Ureter (tissue), 1 donor: ENCODE measurements at regions not wholly inside any gene's neighbourhood (a gene's known extent, or its start where the extent isn't known, plus 50 kb on each side); places are given as distances from the start of the nearest gene placed in this dataset.
A peak's percentile ranks its signal among the peaks of the same experiment; 100 is the strongest.

ENCODE experiments used
- DNase-seq: peaks from one replicate; pipeline ENCODE4 v3.0.0-alpha.2; 2020; ENCODE audit warnings: low spot score
- donor health status: DM: yes; HTN: yes; CAD: no.

DNA sequence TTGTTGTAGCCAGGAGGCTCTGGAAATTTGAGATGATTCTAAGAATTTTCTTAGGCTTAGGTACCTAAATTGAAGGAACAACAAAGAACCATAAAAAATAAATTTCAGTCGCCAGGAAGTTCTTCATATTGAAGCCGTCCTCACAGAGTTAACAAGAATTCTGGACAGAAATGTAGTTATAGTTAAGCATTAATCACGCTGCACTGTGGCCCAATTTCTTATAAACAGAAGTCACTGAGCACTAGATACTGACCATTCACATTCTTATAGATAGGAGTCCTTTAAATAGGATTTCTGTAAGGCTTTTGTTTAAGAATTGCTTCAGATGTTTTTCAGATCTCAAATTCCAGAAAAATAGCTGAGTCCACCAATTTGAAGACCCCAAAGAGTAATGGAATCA is 256.2 kb upstream of the PITRM1 start:
- DNase-seq: no peak

DNA sequence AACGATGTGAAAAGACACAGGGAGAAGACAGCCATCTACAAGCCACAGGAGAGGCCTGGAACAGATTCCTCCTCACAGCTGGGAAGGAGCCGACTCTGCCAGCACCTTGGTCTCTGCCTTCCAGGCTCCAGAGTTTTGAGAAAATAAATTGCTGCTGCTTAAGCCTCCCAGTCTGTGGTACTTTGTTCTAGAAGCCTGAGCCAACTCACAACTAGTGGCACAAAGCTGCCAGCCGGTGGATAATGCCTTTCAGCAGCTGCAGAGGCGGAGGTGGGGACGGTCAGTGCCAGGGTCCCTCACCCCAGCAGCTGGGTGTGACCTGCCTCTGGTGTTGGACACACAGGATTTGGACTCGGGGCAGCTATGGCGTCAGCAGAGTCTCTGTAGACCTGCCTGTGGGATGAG is 255.4 kb upstream of the PITRM1 start:
- no peak for DNase-seq

DNA sequence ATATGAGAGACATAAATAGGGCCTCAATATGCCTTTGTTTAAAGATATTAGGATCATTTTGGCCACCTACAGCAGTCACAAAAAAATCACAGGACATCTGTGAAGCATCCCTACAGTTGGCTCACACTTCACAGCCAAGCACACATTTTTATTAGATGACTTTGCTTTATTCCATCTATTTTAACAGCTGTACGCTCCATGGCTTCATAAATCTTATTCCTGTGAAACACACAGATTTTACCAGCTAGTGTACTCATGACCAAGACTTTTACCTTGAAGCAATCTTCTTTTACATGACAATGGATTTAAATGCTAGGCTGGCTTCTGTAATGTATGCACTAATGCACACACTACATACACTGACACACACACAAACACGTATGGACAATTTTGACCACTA is 254.8 kb upstream of the PITRM1 start:
- DNase-seq: no peak

DNA sequence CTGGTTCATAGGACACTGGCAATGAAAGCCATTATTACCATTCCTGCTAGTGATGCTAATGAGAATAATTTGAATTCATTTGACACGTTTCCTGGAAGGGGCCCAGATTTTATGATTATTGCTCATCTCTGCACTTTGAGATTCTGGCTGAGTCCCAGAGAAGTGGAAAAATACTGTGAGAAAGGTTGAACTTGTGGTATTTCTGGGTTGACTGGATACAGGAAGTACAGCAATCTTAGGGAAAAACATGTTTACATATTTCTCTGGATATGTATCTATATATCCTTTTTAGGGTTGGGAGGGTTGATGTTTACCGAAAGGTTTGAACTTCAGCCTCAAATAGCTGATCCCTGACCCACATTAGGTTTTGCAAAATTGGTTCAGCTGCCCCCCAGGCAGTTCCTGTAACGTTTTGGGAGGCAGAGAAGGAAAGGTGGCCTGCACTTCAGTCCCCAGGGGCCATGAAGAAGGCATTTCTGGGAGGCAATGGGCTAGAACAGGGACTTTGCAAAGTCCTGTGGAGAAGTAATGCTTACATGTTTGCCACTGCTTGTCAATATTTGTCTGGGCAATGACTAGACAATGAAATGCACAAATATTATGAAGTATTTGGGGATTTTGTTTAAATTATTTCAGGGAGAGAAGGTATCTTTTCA is 253.7 kb upstream of the PITRM1 start:
- DNase-seq: no peak

DNA sequence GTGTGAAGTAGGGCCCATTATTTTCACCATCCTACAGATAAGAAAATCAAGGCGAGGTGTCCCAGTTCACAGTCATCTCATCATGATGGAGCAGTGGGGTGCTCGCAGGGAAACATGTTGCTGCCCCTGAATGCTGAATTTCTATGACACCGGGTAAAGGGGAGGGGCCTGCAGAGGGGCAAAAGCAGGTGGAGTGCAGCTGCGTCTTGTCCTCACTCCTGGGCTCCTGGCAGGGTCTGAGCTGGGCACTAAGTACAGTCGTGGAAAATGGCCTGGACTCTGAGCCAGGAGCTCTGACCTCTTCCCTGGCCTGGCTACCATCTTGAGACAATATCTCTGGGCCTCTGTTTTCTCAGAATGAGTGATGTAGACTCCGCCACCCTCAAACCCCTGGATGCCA is 253.1 kb upstream of the PITRM1 start:
- DNase-seq: no peak

DNA sequence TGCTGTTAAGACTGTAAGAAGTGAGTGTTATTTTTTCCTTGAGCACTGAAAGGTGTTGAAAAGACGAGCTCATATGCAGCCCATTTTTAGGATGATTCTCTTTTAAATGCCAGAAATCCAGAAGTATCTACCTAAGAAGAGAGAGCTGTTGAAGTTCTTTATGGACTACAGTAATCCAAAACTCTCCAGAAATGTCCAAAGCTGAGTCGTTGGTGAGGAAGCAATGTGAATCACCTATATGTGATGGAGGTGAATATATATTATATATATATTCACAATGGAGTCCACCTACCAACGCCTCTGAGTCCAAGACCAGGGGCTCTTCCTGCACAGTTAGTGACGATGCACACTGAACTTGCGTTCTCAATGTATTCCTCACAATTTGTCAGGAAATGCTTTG is 252.7 kb upstream of the PITRM1 start:
- no peak for DNase-seq

DNA sequence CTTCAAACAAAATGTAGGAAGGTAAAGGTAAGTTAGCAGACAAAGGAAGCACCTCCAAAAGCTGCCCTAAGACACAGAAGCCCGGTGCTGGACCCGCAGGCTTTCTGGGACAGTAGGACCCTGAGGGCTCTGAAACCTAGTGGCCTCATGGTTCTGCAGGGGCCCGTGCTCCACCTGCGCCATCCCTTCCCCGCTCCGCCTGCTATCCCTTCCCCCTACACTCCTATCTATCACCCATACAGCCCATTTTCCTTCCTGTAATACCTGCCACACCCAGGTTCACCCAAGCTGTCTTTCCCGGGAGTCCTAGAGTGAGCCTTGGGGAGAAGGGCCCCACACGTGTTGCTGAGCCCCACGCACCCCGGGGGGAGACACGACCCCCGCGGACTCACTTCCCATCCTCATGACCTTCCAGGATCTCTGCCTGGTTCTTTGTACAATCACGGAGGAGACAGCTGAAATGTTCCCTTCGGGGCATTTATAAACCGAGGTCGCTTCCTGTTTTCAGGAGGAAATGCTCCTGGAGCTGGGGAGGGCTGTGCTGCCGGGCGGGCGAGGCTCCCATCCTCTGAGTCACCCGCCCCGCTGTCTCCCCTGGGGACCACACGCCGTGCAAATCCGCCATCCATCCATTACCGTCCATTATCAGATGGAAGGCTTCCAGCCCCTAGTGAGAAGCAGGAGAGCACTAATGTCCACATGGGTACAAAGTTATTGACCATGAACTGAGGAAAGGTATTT is 251.7 kb upstream of the PITRM1 start:
- DNase-seq: no peak

DNA sequence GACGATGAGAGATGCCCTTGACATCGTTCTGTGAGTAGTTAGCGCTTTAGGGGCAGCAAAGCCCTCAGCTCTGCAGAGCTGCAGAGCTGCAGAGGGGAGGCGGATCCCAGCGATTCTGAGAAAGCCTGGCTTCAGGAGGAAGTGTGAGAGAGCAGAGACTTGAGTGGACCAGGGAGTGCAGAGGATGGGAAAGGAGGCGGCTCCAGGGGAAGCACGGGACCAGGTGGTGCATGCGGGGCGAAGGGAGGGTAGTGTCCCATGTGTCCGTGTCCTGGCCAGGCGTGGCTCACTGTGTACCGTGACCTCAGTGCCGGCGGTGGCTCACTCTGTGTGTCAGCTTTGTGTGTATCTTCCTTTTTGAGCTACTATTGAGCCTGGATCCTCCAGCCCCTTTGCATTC is 250.8 kb upstream of the PITRM1 start:
- DNase-seq: no peak

DNA sequence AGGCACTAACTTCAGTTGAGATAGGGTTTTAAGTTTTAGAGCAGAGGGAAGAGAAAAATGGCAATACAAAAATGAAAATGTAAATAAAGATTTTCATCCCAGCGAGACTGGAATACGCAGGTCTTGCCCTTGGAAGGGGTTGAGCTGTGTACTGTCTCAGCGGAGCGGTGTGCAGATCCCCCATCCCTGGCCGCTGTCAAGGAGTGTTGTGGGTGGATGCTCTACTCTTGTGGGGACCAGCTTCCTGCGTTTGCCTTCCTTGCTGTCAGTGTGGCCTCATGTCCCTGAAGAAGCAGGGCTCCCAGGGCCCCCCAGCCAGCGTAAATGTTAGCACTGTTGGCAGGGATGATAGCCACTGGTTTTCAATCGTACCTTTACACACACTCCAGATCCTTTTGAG is 249.7 kb upstream of the PITRM1 start:
- no peak for DNase-seq

DNA sequence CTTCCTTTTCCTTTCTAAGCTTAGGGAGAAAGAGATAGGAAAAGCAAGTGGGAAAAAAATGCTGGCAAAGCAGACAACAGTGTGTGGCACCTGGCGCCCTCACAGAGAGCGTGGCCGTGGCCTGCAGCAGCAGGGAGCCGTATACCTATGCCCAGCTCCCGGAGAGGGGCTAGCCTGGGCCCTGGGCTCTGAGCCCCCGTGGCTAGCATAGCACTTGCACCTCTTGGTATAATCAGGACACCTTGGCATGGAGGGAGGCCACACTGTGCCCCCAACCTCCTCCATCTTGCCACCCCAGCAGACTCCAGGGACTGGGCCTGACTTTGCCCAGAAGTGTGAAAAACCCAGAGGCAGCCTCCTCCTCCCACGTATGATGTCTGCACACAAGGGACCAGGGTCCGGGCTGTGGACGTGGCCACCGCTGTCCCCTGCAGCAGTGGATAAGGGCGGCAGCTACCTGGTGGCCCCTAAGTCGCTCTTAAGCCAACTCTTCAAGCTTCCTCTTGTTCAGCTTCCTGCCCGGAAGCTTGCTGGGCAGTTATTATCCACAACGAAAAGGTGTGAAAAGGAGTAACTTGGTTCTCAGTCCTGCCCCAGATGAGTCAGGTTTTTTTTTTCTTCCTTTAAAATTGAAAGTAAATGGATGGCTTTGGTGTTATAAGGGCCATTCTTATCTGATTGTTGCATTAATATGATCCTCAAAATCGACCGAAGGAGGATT is 249.1 kb upstream of the PITRM1 start:
- no peak for DNase-seq

DNA sequence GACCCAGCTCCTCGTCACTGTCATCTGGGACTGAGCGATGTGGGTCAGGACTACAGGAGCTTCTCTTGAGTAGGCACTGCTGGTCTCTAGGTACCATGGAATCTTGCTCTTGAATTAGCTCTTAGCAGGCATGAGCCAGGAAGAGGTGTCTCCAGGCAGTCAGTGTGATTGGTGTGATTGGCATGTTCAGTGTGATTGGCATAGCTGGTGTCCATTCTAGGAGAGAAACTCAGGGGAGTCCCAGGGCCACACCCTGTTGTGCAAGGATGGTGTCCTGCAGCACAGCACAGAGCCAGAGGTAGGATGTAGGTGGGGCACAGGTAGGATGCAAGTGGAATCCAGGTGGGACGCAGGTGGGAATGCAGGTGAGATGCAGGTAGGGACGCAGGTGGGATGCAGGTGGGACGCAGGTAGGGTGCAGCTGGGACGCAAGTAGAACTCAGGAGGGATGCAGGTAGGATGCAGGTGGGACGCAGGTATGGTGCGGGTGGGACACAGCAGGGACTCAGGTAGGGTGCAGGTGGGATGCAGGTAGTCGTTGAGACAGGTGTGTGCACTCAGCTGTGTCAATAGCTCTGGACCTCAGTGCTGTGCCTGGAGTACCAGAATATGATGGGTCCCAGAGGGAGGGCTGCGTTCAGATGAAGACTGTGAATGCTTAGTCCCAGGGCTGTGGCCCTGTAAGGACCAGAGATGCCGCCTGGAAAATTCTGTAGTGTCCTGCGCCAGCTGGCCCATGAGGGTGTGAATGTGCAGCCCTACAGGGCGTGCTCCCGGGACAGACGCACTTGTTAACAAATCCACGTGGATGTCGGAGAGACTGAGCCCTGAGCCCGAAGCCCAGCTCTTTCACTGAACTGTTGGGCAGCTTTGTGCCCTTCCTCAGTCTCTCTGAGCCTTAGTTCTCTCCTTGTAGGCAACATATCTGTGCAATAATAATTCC is 248.2 kb upstream of the PITRM1 start:
- no peak for DNase-seq

DNA sequence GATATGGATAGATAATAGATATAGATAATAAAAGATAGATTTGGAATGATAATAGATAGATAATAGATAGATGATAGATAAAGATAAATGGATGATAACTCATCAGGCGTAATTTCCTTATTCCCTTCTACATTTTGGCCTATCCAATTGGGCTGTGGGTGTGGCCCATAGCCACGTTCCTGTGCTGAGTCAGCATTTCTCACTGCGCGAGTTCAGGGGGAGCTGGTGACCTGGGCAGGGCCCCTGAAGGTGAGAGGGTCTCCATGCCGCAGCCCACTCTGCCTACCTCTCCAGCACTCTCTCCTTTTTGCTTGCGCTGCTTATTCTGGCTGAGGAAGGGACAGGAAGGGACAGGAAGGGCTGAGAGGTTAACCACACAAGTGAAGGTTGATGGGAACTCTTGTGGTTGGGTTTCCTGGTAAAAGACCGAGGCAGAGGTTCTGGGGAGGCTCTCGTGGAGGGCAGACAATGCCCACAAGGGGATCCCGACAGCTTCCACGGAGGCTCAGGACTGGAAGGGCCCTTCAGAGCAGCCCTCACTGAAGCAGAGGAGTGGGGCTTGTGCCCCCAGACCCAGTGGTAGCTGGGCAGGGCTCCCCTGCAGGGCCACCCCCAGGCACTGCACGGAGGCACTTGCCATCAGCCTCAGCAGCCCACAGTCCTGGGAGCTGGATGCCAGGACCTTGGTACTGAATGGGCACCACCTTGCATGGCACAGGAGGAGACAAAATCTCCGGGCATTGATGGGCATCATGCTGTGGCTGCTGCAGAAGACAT is 247.3 kb upstream of the PITRM1 start:
- peak; percentile 38 for DNase-seq

DNA sequence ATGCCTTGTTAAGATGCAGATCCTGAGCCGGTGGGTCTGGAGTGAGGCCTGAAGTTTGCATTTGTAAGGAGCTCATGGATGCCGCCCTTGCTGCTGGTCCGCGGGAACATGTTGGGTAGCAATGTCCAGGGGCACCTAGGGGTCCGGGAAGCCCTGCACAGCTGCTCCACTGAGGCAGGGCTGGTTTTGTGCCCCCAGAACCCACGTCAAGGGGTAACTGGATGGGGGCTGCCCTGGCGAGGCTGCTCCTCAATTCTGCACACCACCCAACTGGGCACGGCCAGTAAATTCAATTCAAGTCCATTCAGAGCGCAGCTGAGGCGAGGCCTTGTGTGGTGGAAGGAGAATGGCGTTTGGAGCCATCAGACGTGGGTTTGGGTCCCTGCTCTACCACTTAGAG is 246.3 kb upstream of the PITRM1 start:
- DNase-seq: peak; percentile 27

DNA sequence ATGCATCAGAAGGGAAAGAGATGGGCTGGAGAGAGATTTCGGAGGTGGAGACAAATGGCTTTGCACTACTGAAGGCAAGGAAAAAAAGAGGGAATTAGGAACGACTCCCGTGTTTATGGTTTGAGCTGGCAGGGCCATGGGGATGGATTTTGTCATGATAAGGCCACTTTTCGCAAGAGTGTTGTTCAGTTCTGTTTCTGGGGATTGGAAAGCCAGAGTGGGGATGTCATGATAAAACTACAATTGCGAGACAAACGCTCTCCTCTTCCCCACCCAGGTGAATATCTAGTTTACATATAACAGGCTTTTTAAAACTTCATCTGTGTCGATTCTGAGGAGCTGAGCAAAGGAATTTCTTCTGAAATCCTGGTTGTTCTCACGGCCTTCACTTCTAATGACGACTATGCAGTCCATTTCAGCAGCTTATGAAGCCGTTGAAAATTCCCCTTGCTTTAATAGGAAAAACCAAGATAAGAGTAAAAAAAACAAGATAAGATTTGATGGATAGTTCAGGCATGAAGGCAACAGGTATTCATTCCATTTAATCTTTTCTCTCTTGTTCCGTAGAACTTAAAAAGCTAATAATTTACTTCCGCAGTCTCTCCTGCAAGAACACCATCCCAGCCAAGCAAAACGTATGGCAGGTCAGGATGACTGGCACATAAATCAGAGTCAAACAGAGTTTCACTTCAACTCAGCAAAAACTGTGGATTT is 245.6 kb upstream of the PITRM1 start:
- peak; percentile 38 for DNase-seq

DNA sequence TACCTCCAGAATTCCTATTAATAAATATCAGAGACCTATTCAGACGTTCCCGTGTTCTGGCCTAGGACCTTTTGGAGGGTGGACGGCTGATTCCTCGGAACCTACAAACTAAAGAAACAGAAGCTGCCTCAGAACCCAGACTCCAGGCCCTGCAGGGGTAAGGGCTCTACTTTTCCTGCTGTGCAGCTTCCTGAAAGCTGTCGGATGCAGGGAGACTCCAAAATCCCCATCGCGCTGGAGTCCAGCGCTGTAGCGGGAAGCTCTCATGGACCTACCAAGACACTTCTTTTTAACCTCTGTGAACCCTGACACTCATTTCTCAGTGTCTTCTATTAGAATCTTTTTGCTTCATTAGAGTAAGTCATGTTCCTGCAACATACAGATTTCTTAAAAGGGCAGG is 244.5 kb upstream of the PITRM1 start:
- no peak for DNase-seq

DNA sequence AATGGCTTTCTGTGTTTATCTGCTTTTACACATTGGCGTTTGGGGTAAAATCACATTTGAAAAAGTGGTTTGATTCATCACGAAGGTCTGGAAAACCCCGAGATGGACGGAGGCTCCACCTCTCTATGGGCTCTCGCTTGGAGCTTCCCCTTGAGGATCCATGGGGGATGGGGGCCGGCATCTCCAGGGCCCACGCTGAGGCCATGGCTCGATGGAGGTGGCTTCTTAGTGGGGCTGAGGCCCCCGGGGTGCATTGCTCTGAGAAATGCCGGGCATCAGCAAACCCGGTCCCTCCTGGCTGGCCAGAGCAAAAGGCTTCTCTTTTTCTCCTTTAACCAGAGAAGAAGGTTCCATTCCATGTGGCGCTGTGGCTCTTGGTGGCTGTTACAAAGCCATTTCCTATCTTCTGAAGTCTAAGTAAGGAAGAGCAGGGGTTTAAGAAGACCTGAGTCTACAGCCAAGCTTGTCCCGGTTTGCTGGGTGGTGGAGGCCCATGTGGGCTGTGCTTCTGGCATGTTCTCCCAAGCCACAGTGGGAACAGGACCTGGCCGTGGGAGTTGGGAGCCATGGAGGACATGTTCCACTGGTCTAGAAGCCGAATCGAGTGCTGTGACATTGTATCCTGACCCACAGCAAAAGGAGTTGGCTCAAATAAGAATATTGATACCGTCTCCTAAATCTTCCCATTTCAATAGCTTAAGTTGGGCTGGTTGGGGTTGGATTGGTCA is 243.5 kb upstream of the PITRM1 start:
- DNase-seq: no peak

DNA sequence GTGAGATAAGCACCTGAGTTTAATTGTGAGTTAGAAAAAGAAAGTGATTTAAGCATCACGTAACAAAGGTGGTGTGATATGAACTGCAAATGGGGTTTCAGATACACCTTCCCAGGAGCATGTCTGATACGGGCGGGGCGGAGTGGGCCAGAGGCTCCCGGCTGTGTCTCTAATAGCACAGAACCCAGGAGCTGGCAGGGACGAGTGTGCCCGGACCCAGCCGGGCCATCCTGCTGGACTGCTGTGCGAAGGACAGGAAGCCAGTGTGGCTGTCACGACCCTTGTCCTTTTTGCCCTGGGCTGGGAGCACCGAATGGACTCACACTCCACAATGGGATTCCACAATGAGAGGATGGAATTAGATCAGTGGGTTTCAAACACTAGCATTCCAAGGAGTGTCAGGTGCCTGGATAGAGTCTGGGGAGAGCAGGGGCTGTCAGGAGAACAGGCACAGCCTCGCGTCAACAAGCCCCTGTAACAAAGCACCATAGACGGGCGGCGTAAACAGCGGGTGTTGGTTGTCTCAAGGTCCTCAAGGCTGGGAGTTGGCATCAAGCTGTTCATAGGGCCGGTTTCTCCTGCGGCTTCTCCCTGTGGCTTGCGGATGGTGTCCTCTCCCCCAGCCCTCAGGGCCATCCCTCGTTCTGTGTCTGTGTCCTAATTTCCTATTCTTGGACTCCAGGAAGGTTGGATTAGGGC is 242.6 kb upstream of the PITRM1 start:
- no peak for DNase-seq

DNA sequence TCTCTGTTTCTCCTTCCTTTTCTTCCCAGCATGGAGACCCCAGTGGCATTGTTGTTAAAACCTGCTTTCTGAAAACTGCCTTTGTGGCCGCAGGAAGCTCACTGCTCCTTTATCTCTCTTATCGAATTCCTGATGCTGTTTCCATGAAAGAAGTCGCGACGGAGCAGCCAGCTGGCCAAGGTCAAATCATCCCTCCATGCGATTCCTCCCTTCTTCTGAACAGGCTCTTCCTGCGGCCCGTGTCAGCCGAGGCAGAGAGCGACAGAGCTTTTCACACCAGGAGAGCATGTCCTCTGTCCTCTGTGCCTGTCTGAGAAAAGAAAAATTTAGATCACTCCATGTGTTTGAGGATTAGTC is 242.1 kb upstream of the PITRM1 start:
- DNase-seq: no peak

DNA sequence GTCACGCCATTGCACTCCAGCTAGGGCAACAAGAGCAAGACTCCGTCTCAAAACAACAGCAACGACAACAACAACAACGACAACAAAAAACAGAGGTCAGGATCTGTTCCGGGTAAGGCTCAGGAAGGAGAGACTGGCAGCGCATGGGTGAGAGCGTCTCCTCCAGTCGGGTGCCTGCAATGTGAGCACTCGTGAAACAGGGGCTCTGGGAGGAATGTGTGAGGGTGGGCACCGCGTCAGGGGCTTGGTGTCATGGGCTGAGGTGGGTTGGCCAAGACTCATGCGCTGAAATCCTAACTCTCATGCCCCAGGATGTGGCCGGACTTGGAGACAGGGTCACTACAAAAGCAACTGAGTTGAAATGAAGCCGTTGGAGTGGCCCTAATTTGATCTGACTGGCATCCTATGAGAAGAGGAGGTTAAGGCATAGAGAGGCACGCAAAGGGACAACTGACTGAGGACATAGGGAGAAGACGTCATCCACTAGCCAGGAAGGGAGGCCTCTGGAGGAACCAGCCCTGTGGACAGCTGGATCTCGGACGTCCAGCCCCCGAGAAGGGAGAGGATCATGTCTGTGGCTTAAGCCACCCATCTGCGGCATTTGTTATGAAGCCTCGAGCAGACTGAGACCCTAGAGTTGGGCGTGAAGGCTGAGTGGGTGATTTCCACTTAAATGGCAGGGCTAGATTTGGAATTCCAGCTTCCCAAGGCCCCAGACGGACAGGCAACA is 241.5 kb upstream of the PITRM1 start:
- DNase-seq: no peak
